Activated naive CD8-positive, alpha-beta T cell treated with anti-CD3 and anti-CD28 coated beads, Interleukin-2, amount 50 U/mL, for 16 hours (primary cell): ENCODE measurements at regions not wholly inside any gene's neighbourhood (a gene's known extent, or its start where the extent isn't known, plus 50 kb on each side); places are given as distances from the start of the nearest gene placed in this dataset.
"Not testable (repeated sequence)": the region's sequence is repeated elsewhere in the genome, so short reads cannot be mapped to it uniquely, and the experiment has no call there.

Source experiments
- DNase-seq: peaks from one replicate; pipeline ENCODE4 v3.0.0-alpha.2; 2020; ENCODE audit warnings: low read depth, low spot score

DNA sequence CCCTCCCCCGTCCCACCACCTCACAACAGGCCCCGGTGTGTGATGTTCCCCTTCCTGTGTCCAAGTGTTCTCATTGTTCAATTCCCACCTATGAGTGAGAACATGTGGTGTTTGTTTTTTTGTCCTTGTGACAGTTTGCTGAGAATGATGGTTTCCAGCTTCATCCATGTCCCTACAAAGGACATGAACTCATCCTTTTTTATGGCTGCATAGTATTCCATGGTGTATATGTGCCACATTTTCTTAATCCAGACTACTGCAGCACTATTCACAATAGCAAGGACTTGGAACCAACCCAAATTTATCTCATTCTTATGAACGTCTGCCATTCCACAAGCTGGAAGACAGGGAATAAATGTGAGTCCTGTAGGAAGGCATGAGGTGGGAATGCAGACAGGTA is 79.6 kb upstream of the SLC6A11 start:
- DNase-seq: not testable (repeated sequence)

- DNase-seq: no peak
These were observed 78.2 kb upstream of the SLC6A11 start for GRCh38 chr3:10737785-10738184.

DNA sequence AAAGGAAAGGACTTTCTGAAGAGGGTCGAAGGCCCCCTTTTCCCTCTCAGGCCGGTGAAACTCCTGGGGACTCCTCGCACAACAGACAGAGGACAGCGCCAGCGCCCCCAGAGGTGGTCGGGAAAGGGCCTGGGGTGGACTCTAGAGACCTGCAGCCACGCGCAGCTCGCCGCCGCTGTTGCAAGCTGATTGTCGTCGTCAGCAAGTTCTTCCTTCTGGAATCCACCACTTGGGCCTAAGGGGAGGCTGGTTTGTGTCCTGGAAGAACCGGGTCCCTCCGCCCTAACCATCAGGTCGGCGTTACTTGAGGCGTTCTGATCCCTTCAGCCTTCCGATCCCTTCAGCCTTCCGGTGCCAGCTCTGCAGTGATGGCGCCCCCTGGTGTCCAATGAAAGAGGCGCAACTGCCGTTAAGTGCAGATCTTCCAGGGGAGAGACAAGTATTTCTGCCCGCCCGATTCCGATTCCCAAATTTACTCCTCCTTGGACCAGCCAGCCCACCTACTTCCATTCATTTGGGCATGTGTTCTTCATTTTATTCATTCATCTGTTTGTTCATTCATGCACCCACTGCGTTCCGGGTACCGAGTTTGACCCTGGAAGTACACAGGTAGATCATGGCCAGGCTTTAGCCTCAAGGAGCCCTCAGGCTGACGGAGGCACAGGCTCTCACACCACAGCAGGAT is 77.2 kb upstream of the SLC6A11 start:
- DNase-seq: peak; percentile 56

DNA sequence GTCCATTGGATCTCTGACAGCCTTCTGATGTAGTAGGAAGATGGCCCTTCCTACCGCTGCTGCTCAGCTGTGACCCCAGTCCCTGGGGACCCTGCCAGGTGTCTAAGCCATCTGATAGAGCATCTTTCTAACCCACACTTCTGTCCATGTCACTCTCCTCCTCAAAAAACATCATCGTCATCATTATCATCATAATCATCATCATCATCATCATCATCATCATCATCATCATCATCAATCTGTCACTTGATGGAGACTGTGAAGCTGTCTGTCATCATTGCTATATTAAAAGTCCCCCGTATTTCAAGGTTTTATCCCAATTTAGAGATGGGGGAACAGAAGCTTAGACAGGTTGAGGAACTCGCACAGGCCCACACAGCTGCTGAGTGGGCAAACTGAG is 75.1 kb upstream of the SLC6A11 start:
- no peak for DNase-seq

DNA sequence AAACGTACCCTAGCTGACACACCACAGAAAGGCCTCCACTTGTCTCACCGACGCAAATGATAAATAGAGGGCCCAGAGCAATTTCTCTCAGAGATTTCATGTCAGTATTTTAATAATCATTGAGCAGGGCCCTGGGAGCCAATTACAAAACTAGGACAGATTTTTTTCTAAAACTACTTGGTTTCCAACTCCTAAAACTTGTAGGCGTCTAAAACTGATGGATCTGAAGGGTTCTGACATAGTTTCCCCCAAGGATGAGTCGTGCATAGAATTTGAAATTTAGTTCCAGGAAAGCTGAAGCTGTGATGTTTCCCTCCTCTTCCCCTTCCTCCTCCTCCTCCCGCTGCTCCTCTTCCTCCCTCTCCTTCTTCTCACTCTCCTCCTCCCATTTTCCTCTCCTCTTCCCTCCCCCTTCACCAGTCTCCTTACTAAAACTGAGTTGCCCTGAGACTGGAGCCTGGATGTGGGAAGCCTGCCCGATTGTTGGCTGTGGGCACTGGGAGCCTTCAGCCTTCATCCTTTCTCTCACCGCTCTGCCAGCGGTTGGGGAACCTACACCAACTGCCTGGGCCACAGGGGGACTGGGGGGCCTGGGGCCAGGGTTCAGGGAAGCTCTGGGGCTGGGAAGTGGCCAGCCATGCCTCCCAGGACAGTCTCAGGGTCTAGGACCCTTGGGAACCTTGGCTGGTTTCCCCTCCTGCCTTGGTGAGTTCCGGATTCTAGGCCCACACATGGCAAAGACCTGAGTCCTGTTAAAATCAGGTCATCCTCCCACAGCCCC is 73.9 kb upstream of the SLC6A11 start:
- DNase-seq: no peak

- DNase-seq: no peak
These were observed 72.5 kb upstream of the SLC6A11 start for GRCh38 chr3:10743366-10744097.

GRCh38 chr3:10744098-10744465 is 71.9 kb upstream of the SLC6A11 start:
- DNase-seq: no peak

DNA sequence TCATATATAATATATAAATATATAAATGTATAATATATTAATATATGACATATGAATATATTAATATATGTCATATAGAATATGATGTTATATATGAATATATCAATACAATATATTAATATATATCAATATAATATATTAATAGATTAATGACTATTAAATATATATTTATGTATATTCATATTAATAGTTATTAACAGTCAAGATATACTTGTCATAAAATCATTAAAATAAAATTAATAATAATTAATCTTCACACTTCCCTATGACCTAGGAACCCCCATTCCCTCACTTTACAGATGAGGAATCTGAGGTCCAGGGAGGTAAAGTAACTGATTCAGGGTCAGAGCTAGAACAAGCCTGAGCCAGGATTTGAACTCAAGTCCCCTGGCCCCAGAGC is 70.6 kb upstream of the SLC6A11 start:
- no peak for DNase-seq

DNA sequence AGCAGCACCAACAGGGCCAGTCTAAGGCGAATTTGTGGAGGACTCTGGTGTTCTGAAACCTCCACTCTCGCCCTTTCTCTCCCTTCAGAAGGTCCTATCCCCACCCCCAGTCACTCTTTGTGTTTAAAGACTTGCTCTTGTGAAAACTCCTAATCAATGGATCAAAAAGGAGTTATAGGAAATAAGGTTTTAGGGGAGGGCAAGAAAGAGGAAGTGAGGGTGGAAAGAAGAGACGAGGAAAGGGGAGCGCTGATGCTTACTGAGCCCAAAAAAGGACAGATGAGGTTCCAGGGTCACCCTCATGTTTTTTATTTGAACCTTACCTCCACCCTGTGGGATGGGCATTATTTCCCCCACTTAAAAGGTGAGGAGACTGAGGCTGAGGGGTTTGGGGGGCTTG is 70.0 kb upstream of the SLC6A11 start:
- DNase-seq: no peak

GRCh38 chr3:10746684-10747083 is 69.3 kb upstream of the SLC6A11 start:
- DNase-seq: no peak

- DNase-seq: no peak
These were observed 68.7 kb upstream of the SLC6A11 start for GRCh38 chr3:10747341-10747740.

GRCh38 chr3:10748040-10748439 is 68.0 kb upstream of the SLC6A11 start:
- DNase-seq: no peak

DNA sequence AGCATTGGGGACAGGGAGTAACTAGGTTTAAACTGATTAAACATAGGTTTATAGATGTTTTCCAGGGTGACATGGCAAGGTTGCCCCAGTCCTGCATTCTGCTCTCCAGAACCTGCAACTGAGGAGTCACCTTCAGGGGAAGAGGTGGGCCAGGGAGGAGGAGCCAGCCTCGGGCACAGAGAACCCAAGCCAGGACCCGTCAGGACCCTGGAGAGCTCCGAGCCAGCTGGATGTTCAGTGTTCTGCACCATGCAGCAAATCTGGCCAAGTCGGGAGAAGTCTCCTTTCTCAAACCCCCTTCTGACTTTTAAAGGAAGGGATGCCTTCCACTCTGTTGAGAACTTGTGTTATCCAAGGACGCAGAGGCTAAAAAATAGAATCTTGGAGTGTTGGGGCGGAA is 62.1 kb upstream of the SLC6A11 start:
- no peak for DNase-seq

GRCh38 chr3:10756546-10756945 is 59.5 kb upstream of the SLC6A11 start:
- DNase-seq: no peak

DNA sequence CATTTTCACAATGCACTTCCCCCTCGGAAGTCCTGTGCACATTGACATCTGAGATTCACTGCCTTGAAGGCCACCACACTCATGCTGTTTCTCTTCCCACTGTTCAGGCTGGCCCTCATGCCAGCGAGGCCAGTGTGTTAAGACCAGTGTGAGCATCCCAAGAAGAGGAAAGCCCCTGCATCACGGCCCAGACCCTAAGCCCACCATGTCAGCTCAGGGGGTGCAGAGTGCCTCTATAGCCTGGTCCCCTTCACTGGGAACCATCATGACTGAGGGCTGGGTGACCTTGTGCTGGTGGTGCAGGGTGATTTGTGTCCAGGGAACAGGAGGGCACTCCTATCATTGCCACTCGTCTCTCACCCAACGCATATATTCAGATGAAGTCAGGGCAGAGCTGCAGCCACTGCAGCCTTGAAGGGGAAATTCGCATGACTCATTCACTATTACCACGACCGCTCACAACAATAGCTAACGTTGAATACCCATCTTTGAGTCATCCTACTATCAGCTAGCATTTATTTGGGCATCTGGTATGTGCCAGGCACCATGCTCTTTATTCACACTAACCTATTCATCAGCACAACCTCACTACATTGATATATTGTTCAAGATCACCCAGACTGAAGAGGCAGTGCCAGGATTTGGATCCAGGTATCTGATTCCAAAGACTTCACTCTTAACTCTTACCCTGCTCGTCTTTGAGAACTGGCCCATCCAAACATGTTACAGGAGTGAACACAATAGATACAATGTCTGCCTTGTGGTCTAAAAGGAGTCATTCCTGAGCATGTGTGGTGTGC is 58.8 kb upstream of the SLC6A11 start:
- DNase-seq: no peak

- DNase-seq: no peak
These were observed 58.3 kb upstream of the SLC6A11 start for GRCh38 chr3:10757821-10758130.

- no peak for DNase-seq
These were observed 57.6 kb upstream of the SLC6A11 start for GRCh38 chr3:10758304-10759037.

DNA sequence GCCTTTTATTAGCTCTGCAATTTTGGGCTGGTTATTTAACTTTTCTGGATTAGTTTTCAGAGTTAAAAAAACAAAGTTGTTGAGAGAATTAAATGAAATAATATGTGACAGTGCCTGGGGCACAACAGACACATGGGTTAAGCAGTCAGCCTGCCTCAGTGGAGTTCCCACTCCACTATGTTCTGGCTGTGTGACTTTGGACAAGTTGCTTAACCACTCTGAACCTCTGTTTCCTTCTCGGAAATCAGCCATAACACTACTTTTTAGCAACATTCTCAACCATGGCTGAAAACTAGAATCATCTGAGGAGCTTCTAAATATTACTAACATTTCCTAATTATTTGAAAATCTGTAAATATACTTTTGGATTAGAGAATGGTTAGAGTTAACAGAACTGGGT is 56.5 kb upstream of the SLC6A11 start:
- no peak for DNase-seq

- no peak for DNase-seq
These were observed 55.8 kb upstream of the SLC6A11 start for GRCh38 chr3:10760199-10760598.

GRCh38 chr3:10761583-10761982 is 54.4 kb upstream of the SLC6A11 start:
- DNase-seq: no peak

GRCh38 chr3:10762116-10762515 is 53.9 kb upstream of the SLC6A11 start:
- no peak for DNase-seq
